ENCODE measurements at regions not wholly inside any gene's neighbourhood (a gene's known extent, or its start where the extent isn't known, plus 50 kb on each side); places are given as distances from the start of the nearest gene placed in this dataset.

GRCh38 chr22:22040908-22041307, 58.3 kb upstream of the TOP3B start:
- no peak for DNase-seq (ENCODE audit: low spot score)

- DNase-seq (ENCODE audit: low spot score): no peak
Measured at GRCh38 chr22:22040472-22040871, 57.9 kb upstream of the TOP3B start.

GRCh38 chr22:22039286-22040074, 56.9 kb upstream of the TOP3B start:
- DNase-seq (ENCODE audit: low spot score): no peak

GRCh38 chr22:22038178-22038880, 55.7 kb upstream of the TOP3B start:
- no peak for DNase-seq (ENCODE audit: low spot score)

GRCh38 chr22:22037740-22038139, 55.2 kb upstream of the TOP3B start:
- DNase-seq (ENCODE audit: low spot score): no peak

GRCh38 chr22:22037229-22037628, 54.6 kb upstream of the TOP3B start:
- DNase-seq (ENCODE audit: low spot score): no peak

GRCh38 chr22:22036588-22036987, 54.0 kb upstream of the TOP3B start:
- DNase-seq (ENCODE audit: low spot score): no peak

GRCh38 chr22:22035771-22036314, 53.3 kb upstream of the TOP3B start:
- no peak for DNase-seq (ENCODE audit: low spot score)

- no peak for DNase-seq (ENCODE audit: low spot score)
Measured at GRCh38 chr22:22035203-22035602, 52.6 kb upstream of the TOP3B start.

GRCh38 chr22:22034469-22035132, 52.0 kb upstream of the TOP3B start:
- DNase-seq (ENCODE audit: low spot score): no peak

GRCh38 chr22:22033803-22034468, 51.3 kb upstream of the TOP3B start:
- DNase-seq (ENCODE audit: low spot score): no peak

GRCh38 chr22:22032906-22033802, 50.6 kb upstream of the TOP3B start:
- no peak for DNase-seq (ENCODE audit: low spot score)

GRCh38 chr22:22032099-22032905, 49.7 kb upstream of the TOP3B start:
- no peak for DNase-seq (ENCODE audit: low spot score)

Small RNA genes lying in the stretch of these regions (small RNA-seq; reads per million reads assigned to genes)
- gene AC245452.3 (0 reads per million in 2 experiments), gene AC245517.3 (0 reads per million in 2 experiments), gene AC245517.5 (0 reads per million in 2 experiments), gene IGLVIV-59 (0 reads per million in 2 experiments)

All from SK-N-DZ (cell line).